CD4-positive, alpha-beta T cell (primary cell): ENCODE measurements at regions not wholly inside any gene's neighbourhood (a gene's known extent, or its start where the extent isn't known, plus 50 kb on each side); places are given as distances from the start of the nearest gene placed in this dataset.

Source experiments
- ATAC-seq: fragments of 200-7000 bp; cut with Tn5 transposase; one replicate; pipeline ENCODE4 v1.10.0; 2022; ENCODE audit warnings: mild to moderate bottlenecking; ENCODE audit not compliant: poor library complexity
- CTCF ChIA-PET: fragments of 350-600 bp; sonication (Branson Sonifier 250); formaldehyde crosslinking; loops from one replicate; lab custom pipeline; 2021; ENCODE audit warnings: antibody characterized with exemption, inconsistent platforms; lab: Charles Lee
- POLR2A ChIA-PET: fragments of 350-600 bp; sonication (Branson Sonifier 250); formaldehyde crosslinking; loops from one replicate; lab custom pipeline; 2021; ENCODE audit warnings: antibody characterized with exemption, inconsistent platforms; lab: Charles Lee
- DNase-seq, 14 experiments: peaks; one replicate each; pipeline ENCODE4 v3.0.0-alpha.2; 2013 to 2020; ENCODE audit warnings: mixed read lengths in 2 of 14
- H3K27ac ChIP-seq, 2 donors: one replicate each; pipeline versions ENCODE4 v1.5.1 to v1.7.0; 2013; ENCODE audit warnings: low read length in 2 of 2, low read depth in 1 of 2, mild to moderate bottlenecking in 1 of 2
- H3K27me3 ChIP-seq, 2 experiments: 1 replicate in 1 of 2; 2 replicates in 1 of 2; pipeline versions ENCODE4 v1.6.1 to v1.7.0; 2013; ENCODE audit warnings: low read length in 2 of 2, control low read depth in 1 of 2, mild to moderate bottlenecking in 1 of 2, moderate library complexity in 1 of 2; ENCODE audit not compliant: insufficient read depth in 2 of 2, control insufficient read depth in 1 of 2
- H3K36me3 ChIP-seq: one replicate; pipeline ENCODE4 v1.6.1; 2013; ENCODE audit warnings: low read length, control low read depth; ENCODE audit not compliant: insufficient read depth
- H3K4me1 ChIP-seq: one replicate; pipeline ENCODE4 v1.6.1; 2013; ENCODE audit warnings: low read length, control low read depth; ENCODE audit not compliant: insufficient read depth
- H3K4me3 ChIP-seq: one replicate; pipeline ENCODE4 v1.5.1; 2013; ENCODE audit warnings: mild to moderate bottlenecking, low read length, moderate library complexity
- H3K9me3 ChIP-seq, 2 experiments: 1 replicate in 1 of 2; 2 replicates in 1 of 2; pipeline versions ENCODE4 v1.6.1 to v1.7.0; 2013; ENCODE audit warnings: low read length in 2 of 2, mild to moderate bottlenecking in 2 of 2, control low read depth in 1 of 2, moderate library complexity in 1 of 2; ENCODE audit not compliant: control insufficient read depth in 1 of 2, insufficient read depth in 1 of 2
- H3K27ac Mint-ChIP-seq: one replicate; pipeline ENCODE4 v1.8.0; 2020; ENCODE audit warnings: mixed read lengths
- H3K27me3 Mint-ChIP-seq: one replicate; pipeline ENCODE4 v1.8.0; 2021; ENCODE audit warnings: mixed read lengths
- H3K36me3 Mint-ChIP-seq: one replicate; pipeline ENCODE4 v1.8.0; 2021; ENCODE audit warnings: low read depth, mixed read lengths
- H3K4me1 Mint-ChIP-seq: one replicate; pipeline ENCODE4 v1.8.0; 2021; ENCODE audit warnings: low read depth, mixed read lengths
- H3K4me3 Mint-ChIP-seq: one replicate; pipeline ENCODE4 v1.8.0; 2020; ENCODE audit warnings: mild to moderate bottlenecking, mixed read lengths
- H3K9me3 Mint-ChIP-seq: one replicate; pipeline ENCODE4 v1.8.0; 2020; ENCODE audit warnings: mixed read lengths
- intact Hi-C, 2 experiments: fragments of 100-400 bp; cut with DNase I in 1 of 2; cut with micrococcal nuclease in 1 of 2; formaldehyde crosslinking; loops; one replicate each; pipeline versions ENCODE4 v1.15.1 to v1.9.0; 2023 to 2025; cut with DNase I, micrococcal nuclease
- TF ChIP-seq, protein P1 (sequence below): fragments of 200-600 bp; IDR thresholded peaks from one replicate; pipeline ENCODE4 v1.8.0; 2022; ENCODE audit warnings: antibody characterized with exemption, mild to moderate bottlenecking

DNA sequence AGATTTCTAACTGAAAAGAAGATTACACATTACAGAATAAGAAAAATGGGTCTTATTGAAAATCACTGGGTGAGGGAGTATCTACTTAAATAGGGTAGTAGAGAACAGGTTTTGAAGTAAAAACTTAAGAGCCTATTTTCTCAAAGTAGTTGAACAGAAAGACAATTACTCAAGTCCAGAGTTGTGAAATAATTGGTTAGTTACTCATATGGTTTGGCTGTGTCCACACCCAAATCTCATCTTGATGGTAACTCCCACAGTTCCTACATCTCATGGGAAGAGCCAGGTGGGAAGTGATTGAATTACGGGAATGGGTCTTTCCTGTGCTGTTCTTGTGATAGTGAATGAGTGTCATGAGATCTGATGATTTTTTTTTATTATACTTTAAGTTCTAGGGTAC, 1035.3 kb upstream of the GJE1 start:
- POLR2A ChIA-PET, result no interaction called here
- no peak for ATAC-seq

DNA sequence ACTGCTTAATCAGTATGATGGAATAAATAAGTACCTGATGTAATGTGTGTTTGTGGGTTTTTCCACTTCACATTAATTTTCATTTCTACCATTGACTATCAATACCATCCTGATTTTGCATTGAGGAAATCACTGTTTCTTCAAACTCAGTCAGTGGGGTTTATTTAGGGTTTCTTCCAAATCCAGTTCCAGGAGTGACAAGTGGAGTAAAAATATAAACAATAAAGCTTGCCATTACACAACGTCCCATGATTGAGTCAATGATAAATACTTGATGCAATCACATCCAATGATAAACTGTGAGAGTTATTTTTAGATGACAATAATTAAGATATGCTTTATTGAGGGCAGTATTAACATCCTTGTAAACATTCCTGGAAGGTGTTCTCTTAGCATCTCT, 1037.4 kb upstream of the GJE1 start:
- no peaks in the 10 kb centered on the region for H3K9me3 Mint-ChIP-seq
- Histone ChIP-seq H3K9me3 (no peaks in the 10 kb centered on the region), H3K4me3 (no peak overlapping the region), H3K27me3 (no peaks in the 10 kb centered on the region), H3K4me1 (no peaks in the 10 kb centered on the region), H3K36me3 (no peaks in the 10 kb centered on the region), H3K27ac (no peak overlapping the region)
- H3K4me1 Mint-ChIP-seq, result no peaks in the 10 kb centered on the region
- H3K36me3 Mint-ChIP-seq, result no peaks in the 10 kb centered on the region
- ChIA-PET CTCF (no interaction called here), POLR2A (no interaction called here)
- intact Hi-C loops, result no loop called here
- peaks cover 16% of the 10 kb centered on the region for H3K27me3 Mint-ChIP-seq
- H3K27ac Mint-ChIP-seq, result no peak overlapping the region
- TF ChIP-seq, protein P1, sequence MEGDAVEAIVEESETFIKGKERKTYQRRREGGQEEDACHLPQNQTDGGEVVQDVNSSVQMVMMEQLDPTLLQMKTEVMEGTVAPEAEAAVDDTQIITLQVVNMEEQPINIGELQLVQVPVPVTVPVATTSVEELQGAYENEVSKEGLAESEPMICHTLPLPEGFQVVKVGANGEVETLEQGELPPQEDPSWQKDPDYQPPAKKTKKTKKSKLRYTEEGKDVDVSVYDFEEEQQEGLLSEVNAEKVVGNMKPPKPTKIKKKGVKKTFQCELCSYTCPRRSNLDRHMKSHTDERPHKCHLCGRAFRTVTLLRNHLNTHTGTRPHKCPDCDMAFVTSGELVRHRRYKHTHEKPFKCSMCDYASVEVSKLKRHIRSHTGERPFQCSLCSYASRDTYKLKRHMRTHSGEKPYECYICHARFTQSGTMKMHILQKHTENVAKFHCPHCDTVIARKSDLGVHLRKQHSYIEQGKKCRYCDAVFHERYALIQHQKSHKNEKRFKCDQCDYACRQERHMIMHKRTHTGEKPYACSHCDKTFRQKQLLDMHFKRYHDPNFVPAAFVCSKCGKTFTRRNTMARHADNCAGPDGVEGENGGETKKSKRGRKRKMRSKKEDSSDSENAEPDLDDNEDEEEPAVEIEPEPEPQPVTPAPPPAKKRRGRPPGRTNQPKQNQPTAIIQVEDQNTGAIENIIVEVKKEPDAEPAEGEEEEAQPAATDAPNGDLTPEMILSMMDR, result no peak
- no peak for DNase-seq
- ATAC-seq, result no peak
- H3K4me3 Mint-ChIP-seq, result no peak overlapping the region

More for the DNA sequence above, 1035.3 kb upstream of the GJE1 start:
- Mint-ChIP-seq H3K36me3 (no peaks in the 10 kb centered on the region), H3K9me3 (no peaks in the 10 kb centered on the region), H3K4me1 (no peaks in the 10 kb centered on the region), H3K27me3 (peaks cover 16% of the 10 kb centered on the region), H3K27ac (no peak overlapping the region), H3K4me3 (no peak overlapping the region)
- H3K36me3 ChIP-seq, result no peaks in the 10 kb centered on the region
- H3K27ac ChIP-seq, result no peak overlapping the region
- TF ChIP-seq, protein P1, result no peak
- no peak overlapping the region for H3K4me3 ChIP-seq
- CTCF ChIA-PET, result no interaction called here
- H3K27me3 ChIP-seq, result peaks cover 0 to 2% of the 10 kb centered on the region in 2 experiments
- no peaks in the 10 kb centered on the region for H3K9me3 ChIP-seq
- no peaks in the 10 kb centered on the region for H3K4me1 ChIP-seq
- no peak for DNase-seq
- intact Hi-C loops, result no loop called here

DNA sequence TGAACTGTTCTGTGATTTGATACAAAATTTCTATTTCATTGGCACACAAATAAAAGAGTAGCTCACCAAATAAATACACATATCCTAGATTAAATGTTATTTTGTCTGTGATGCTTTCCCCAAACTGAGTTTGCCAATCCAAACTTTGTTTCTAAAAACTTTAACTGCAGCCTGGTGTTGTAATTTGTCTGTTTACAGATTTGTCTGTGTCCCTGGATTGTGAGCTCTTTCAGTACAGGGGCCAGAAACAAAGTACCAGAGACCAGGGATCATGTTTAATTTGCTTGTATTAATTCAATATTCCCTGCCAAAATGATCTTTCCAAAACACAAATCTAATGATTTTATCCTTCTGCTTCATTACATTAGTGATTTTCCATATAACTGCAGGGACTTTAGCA, 1044.6 kb upstream of the GJE1 start:
- H3K4me3 Mint-ChIP-seq, result no peak overlapping the region
- H3K9me3 Mint-ChIP-seq, result no peaks in the 10 kb centered on the region
- Histone ChIP-seq H3K9me3 (no peaks in the 10 kb centered on the region), H3K27ac (no peak overlapping the region), H3K4me1 (no peaks in the 10 kb centered on the region), H3K4me3 (no peak overlapping the region), H3K36me3 (no peaks in the 10 kb centered on the region), H3K27me3 (no peaks in the 10 kb centered on the region)
- no peaks in the 10 kb centered on the region for H3K4me1 Mint-ChIP-seq
- ChIA-PET POLR2A (no interaction called here), CTCF (no interaction called here)
- no peak for ATAC-seq
- no peak overlapping the region for H3K27ac Mint-ChIP-seq
- DNase-seq, result no peak
- intact Hi-C loops, result no loop called here
- no peaks in the 10 kb centered on the region for H3K27me3 Mint-ChIP-seq
- H3K36me3 Mint-ChIP-seq, result no peaks in the 10 kb centered on the region
- TF ChIP-seq, protein P1, result no peak
